Liver (tissue), 8 donors: ENCODE measurements at regions not wholly inside any gene's neighbourhood (a gene's known extent, or its start where the extent isn't known, plus 50 kb on each side); places are given as distances from the start of the nearest gene placed in this dataset.

Experiments used
- DNase-seq: peaks from one replicate; pipeline ENCODE4 v3.0.0-alpha.2; 2017; ENCODE audit warnings: low spot score
- H3K27ac ChIP-seq, 2 donors: one replicate each; pipeline ENCODE4 v1.7.0; 2013; ENCODE audit warnings: inconsistent platforms in 2 of 2, low read length in 2 of 2, control low read depth in 1 of 2, low read depth in 1 of 2, mild to moderate bottlenecking in 1 of 2
- H3K27me3 ChIP-seq, 4 donors: one replicate each; pipeline versions ENCODE4 v1.6.1 to v1.7.0; 2013; ENCODE audit warnings: low read length in 3 of 4, inconsistent platforms in 1 of 4, mild to moderate bottlenecking in 1 of 4, moderate library complexity in 1 of 4; ENCODE audit not compliant: control insufficient read depth in 4 of 4, insufficient read depth in 4 of 4
- H3K36me3 ChIP-seq, 4 donors: one replicate each; pipeline versions ENCODE4 v1.6.1 to v1.7.0; 2013; ENCODE audit warnings: low read length in 3 of 4, mild to moderate bottlenecking in 3 of 4, low read depth in 1 of 4, moderate library complexity in 1 of 4; ENCODE audit not compliant: control insufficient read depth in 4 of 4, insufficient read depth in 3 of 4
- H3K4me1 ChIP-seq, 4 donors: one replicate each; pipeline versions ENCODE4 v1.6.1 to v1.7.0; 2013; ENCODE audit warnings: low read length in 3 of 4, mild to moderate bottlenecking in 3 of 4, moderate library complexity in 1 of 4; ENCODE audit not compliant: control insufficient read depth in 4 of 4, insufficient read depth in 4 of 4
- H3K4me3 ChIP-seq, 3 donors: one replicate each; pipeline versions ENCODE4 v1.6.1 to v1.7.0; 2013; ENCODE audit warnings: low read length in 3 of 3, control low read depth in 1 of 3, low read depth in 1 of 3, mild to moderate bottlenecking in 1 of 3
- H3K9ac ChIP-seq, 2 donors: one replicate each; pipeline ENCODE4 v1.7.0; 2013; ENCODE audit warnings: low read length in 2 of 2, mild to moderate bottlenecking in 2 of 2, moderate library complexity in 2 of 2, control low read depth in 1 of 2, low read depth in 1 of 2
- H3K9me3 ChIP-seq, 4 donors: one replicate each; pipeline versions ENCODE4 v1.6.1 to v1.7.0; 2013; ENCODE audit warnings: low read length in 3 of 4; ENCODE audit not compliant: control insufficient read depth in 4 of 4
- EGR1 ChIP-seq, 2 donors: IDR thresholded peaks; 2 replicates each; pipeline ENCODE4 v1.6.1; 2016 to 2018; ENCODE audit warnings: antibody characterized with exemption in 2 of 2, low read depth in 2 of 2
- FOXA1 ChIP-seq: IDR thresholded peaks from 2 replicates; pipeline ENCODE4 v1.6.1; 2016; ENCODE audit warnings: antibody characterized with exemption
- FOXA2 ChIP-seq: IDR thresholded peaks from 2 replicates; pipeline ENCODE4 v1.6.1; 2016; ENCODE audit warnings: antibody characterized with exemption
- GABPA ChIP-seq, 2 donors: IDR thresholded peaks in 1 of 2; conservative IDR thresholded peaks in 1 of 2; 2 replicates each; pipeline ENCODE4 v1.6.1; 2016; ENCODE audit warnings: antibody characterized with exemption in 2 of 2, mild to moderate bottlenecking in 1 of 2, moderate library complexity in 1 of 2
- HNF4A ChIP-seq, 2 donors: conservative IDR thresholded peaks; 2 replicates each; pipeline ENCODE4 v1.6.1; 2016; ENCODE audit warnings: antibody characterized with exemption in 2 of 2, mild to moderate bottlenecking in 2 of 2
- HNF4G ChIP-seq: IDR thresholded peaks from 2 replicates; pipeline ENCODE4 v1.6.1; 2016; ENCODE audit warnings: antibody characterized with exemption
- JUND ChIP-seq, 2 donors: IDR thresholded peaks; 2 replicates each; pipeline ENCODE4 v1.6.1; 2016; ENCODE audit warnings: antibody characterized with exemption in 2 of 2
- NR2F2 ChIP-seq: IDR thresholded peaks from 2 replicates; pipeline ENCODE4 v1.6.1; 2016; ENCODE audit warnings: antibody characterized with exemption
- RAD21 ChIP-seq, 2 donors: IDR thresholded peaks; 2 replicates each; pipeline ENCODE4 v1.6.1; 2016; ENCODE audit warnings: antibody characterized with exemption in 2 of 2, mild to moderate bottlenecking in 2 of 2
- YY1 ChIP-seq: IDR thresholded peaks from 2 replicates; pipeline ENCODE4 v1.6.1; 2016; ENCODE audit warnings: antibody characterized with exemption, mild to moderate bottlenecking
- WGBS: extraction: QIAGEN DNeasy Blood & Tissue Kit; methylation state at CpG from one replicate; pipeline ENCODE4 v1.1.7; 2013; 5-methylcytosine and 5-hydroxymethylcytosine counted together
- TF ChIP-seq, protein P1 (sequence below): fragments of 150-350 bp; IDR thresholded peaks from 2 replicates; pipeline ENCODE4 v1.5.1; 2017; ENCODE audit warnings: improper control_type of control experiment, low read depth, low read length; ENCODE audit not compliant: missing input control
- TF ChIP-seq, protein P2 (sequence below): IDR thresholded peaks from 2 replicates; pipeline ENCODE4 v1.6.1; 2016; ENCODE audit warnings: antibody characterized with exemption
- TF ChIP-seq, protein P3 (sequence below): IDR thresholded peaks from 2 replicates; pipeline ENCODE4 v1.6.1; 2016; ENCODE audit warnings: antibody characterized with exemption
- donor health status: healthy.
- donor health status: healthy.
- donor health status: healthy.
- donor health status: healthy.
- donor health status: healthy.

DNA sequence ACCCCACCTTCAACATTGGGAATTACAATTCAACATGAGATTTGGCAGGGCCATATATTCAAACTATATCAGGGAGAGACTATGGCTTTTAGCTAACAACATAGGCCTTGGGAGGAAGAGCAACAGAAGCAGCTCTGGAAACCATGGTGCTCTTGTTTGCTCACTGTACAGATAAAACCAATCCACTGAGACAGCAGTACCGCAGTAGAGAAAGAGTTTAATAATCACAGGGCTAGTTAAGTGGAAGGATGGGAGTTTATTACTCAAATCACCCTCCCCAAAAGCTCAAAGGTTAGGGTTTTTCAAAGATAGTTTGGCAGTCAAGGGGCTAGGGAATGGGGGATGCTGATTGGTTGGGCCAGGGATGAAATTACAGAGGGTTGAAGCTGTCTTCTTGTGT is 52.7 kb upstream of the CRHR1 start:
- 92% methylated on average over 1 of the region's 1 CpG for WGBS
- TF ChIP-seq GABPA (IDR thresholded peaks at IDR 0.05 in 1 of 2, conservative IDR thresholded peaks at IDR 0.05 in 1 of 2) (no peak), HNF4A (conservative IDR thresholded peaks at IDR 0.05) (no peak), FOXA1 (no peak), FOXA2 (no peak), HNF4G (no peak), RAD21 (IDR thresholded peaks at IDR 0.05) (no peak), NR2F2 (no peak), JUND (IDR thresholded peaks at IDR 0.05) (no peak)
- TF ChIP-seq, protein P1, sequence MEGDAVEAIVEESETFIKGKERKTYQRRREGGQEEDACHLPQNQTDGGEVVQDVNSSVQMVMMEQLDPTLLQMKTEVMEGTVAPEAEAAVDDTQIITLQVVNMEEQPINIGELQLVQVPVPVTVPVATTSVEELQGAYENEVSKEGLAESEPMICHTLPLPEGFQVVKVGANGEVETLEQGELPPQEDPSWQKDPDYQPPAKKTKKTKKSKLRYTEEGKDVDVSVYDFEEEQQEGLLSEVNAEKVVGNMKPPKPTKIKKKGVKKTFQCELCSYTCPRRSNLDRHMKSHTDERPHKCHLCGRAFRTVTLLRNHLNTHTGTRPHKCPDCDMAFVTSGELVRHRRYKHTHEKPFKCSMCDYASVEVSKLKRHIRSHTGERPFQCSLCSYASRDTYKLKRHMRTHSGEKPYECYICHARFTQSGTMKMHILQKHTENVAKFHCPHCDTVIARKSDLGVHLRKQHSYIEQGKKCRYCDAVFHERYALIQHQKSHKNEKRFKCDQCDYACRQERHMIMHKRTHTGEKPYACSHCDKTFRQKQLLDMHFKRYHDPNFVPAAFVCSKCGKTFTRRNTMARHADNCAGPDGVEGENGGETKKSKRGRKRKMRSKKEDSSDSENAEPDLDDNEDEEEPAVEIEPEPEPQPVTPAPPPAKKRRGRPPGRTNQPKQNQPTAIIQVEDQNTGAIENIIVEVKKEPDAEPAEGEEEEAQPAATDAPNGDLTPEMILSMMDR: no peak
- TF ChIP-seq, protein P2, sequence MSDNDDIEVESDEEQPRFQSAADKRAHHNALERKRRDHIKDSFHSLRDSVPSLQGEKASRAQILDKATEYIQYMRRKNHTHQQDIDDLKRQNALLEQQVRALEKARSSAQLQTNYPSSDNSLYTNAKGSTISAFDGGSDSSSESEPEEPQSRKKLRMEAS: no peak
- TF ChIP-seq, protein P3, sequence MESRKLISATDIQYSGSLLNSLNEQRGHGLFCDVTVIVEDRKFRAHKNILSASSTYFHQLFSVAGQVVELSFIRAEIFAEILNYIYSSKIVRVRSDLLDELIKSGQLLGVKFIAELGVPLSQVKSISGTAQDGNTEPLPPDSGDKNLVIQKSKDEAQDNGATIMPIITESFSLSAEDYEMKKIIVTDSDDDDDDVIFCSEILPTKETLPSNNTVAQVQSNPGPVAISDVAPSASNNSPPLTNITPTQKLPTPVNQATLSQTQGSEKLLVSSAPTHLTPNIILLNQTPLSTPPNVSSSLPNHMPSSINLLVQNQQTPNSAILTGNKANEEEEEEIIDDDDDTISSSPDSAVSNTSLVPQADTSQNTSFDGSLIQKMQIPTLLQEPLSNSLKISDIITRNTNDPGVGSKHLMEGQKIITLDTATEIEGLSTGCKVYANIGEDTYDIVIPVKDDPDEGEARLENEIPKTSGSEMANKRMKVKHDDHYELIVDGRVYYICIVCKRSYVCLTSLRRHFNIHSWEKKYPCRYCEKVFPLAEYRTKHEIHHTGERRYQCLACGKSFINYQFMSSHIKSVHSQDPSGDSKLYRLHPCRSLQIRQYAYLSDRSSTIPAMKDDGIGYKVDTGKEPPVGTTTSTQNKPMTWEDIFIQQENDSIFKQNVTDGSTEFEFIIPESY: no peak
- no peaks in the 10 kb centered on the region for H3K27me3 ChIP-seq

DNA sequence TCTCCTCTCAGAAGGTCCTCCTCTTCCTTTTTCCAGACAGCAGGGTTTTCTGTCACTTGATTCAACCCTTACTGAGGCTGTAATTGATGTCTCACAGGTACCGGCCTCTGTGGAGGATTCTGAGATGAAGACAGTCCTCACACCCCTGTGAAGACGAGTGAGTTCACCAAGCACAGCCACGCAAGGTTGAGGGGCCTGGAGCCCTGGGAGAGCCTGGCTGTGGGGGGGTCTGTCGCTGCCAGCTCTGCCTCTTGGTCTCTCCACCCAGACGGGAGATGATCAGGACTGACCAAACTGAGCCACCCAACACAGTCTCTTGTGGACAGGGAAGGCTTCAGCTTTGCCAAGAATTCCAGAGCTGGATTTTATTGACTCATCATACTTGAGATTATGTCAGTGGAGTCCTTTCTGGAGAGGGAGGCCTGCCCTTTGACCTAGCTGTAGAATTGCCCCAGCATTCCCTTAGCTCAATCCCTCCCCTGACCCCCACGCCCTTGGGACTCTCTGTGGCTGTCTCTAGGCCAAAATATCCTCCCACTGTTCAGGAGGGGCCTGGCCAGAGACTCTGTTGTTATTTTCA is 51.1 kb upstream of the CRHR1 start:
- Histone ChIP-seq H3K4me1 (no peaks in the 10 kb centered on the region), H3K9me3 (peaks cover 3 to 28% (median 14%) of the 10 kb centered on the region in 4 donors), H3K4me3 (no peak overlapping the region), H3K27me3 (peaks cover 0 to 2% (median 0%) of the 10 kb centered on the region in 4 donors), H3K36me3 (no peaks in the 10 kb centered on the region), H3K9ac (no peak overlapping the region), H3K27ac (no peak overlapping the region)
- 71% methylated on average over 6 of the region's 6 CpGs for WGBS
- TF ChIP-seq HNF4A (conservative IDR thresholded peaks at IDR 0.05) (no peak), EGR1 (IDR thresholded peaks at IDR 0.05; ENCODE audit: low read depth in 2 of 2) (no peak), YY1 (no peak), FOXA2 (no peak), GABPA (IDR thresholded peaks at IDR 0.05 in 1 of 2, conservative IDR thresholded peaks at IDR 0.05 in 1 of 2) (no peak)
- TF ChIP-seq, protein P2: no peak
- TF ChIP-seq, protein P3: no peak
- no peak for DNase-seq

More for the DNA sequence above, 52.7 kb upstream of the CRHR1 start:
- peaks cover 3 to 28% (median 14%) of the 10 kb centered on the region in 4 donors for H3K9me3 ChIP-seq
- no peaks in the 10 kb centered on the region for H3K4me1 ChIP-seq
- no peak overlapping the region for H3K4me3 ChIP-seq
- no peak overlapping the region for H3K27ac ChIP-seq
- no peaks in the 10 kb centered on the region for H3K36me3 ChIP-seq
- H3K9ac ChIP-seq: no peak overlapping the region
- no peak for DNase-seq
